Activated T-cell treated with anti-CD3 and anti-CD28 coated beads for 1 hour (primary cell): ENCODE measurements at regions not wholly inside any gene's neighbourhood (a gene's known extent, or its start where the extent isn't known, plus 50 kb on each side); places are given as distances from the start of the nearest gene placed in this dataset.

Experiments
- DNase-seq: peaks from one replicate; pipeline ENCODE4 v3.0.0-alpha.2; 2020; ENCODE audit warnings: low read depth

DNA sequence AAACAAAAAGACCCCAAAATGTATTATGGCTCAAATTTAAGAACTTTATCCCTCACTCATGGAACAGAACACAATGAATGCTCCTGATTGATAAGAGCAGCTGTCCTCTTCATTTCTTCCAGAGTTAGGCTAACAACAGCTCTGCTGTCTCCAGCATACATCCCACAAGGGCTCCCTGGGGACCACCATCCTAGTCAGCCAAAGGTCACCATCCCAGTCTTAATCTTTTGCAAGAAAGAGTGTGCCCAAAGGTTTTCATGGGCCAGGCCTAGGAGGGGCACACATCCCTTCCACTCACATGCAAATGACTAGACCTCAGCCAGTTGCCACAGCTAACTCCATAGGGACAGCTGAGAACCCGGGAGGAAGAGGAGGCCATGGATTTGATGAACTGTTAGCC is 555.3 kb downstream of the BUD13 start:
- DNase-seq = no peak

- DNase-seq = no peak
Observed at GRCh38 chr11:116217006-116217405, 555.8 kb downstream of the BUD13 start.

DNA sequence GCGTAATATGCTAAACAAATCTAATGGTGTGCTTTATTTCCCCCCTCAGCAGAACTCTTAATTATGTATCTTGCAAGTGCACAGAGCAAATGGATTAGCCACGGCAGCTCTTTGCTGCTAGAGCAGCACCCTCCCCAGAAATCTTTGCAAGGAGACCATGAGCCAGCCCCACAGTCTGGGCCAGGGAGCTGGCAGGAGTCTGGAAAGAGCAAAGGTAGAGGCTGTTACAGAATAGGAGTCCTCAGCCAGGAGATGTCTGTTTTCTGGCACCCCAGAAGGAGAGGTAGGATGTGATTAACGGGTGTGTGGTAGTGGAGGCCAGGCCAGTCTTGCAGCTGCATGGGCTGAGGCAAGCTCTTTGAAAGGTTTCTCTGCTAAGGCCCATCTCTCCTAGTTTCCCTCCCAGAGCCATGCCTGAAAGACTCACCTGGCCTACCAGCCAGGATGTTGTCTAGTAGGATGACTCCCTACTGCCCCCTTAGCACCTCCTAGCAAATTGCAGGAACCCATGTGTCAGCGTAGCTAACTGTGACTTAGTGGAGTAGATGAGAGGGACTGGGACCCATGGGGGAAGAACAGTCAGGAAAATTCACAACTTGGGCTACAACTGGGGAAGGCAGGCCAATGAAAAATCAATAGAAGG is 557.2 kb downstream of the BUD13 start:
- no peak for DNase-seq

DNA sequence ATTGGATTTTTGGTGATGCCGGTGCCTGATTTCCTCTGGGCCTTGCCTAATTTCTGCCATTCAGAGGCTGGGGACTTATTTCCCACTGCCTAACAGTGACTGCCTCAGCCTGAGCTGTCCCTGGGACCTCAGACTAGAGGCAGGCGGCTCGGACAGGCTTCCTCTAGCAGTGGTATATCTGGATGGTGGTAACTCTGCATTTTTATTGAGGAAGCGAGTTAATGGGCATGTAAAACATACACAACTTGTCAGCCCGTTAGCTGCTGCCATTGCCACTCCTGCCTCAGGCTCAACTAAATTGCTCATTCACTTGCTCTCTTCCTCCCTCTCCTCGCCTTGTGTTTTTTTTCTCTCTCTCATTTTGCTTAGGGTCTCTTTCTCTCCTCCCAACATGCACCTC is 561.6 kb downstream of the BUD13 start:
- DNase-seq = no peak

GRCh38 chr11:116210663-116211062 is 562.1 kb downstream of the BUD13 start:
- no peak for DNase-seq

- DNase-seq = no peak
Observed at GRCh38 chr11:116209255-116209654, 563.5 kb downstream of the BUD13 start.

DNA sequence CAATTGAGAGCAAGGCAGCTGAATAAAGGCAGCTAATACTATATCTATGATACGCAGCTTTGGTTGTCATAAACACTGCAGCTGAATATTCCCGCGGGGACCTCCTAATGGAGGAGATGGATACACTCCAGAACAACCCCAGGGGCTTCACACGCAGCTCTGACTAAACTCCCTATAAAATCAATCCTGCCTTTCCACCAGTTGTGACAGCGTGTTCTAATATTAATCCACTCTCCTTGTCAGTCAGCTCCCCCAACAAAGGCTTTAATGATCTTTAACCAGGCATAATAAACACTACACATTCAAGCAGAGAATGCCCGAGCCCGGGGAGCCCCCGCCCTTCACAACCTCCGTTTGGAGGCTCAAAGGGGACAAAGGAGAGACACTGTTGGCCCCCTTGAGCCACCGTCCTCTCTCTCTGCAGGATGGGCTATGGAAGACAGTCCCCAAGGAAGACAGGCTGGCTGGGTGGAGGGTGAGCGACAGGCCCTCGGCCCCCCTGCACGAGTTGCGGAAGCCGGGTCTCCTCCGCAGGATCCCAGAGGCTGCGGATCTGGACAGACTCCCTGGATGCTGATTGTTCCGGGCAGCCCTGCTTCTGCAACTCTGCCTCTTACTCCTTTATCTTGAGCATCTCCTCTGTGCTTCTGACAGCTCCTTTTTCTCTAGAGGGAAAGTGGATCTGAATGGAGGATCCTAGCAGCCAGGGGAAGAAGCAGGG is 565.2 kb downstream of the BUD13 start:
- no peak for DNase-seq

- no peak for DNase-seq
Observed at GRCh38 chr11:116207019-116207418, 565.8 kb downstream of the BUD13 start.

DNA sequence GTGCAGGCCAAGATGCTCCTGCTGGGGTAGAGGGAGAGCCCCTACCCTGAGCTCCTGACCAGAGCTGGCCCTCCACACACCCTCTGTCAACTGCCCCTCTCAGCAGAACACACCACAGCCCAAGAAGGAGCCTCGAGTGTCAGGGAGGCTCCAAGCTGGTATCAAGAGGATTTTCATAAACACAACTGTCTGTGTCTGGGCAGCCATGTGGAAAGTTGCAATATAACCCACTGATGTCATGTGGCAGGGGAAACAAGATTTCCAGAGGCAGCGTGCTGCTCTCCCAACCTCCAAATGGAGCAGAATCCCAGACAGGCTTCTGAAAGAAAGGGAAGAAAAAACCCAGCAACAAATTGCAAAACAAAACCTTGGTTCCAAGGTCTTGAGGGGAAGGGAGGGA is 569.9 kb downstream of the BUD13 start:
- no peak for DNase-seq

DNA sequence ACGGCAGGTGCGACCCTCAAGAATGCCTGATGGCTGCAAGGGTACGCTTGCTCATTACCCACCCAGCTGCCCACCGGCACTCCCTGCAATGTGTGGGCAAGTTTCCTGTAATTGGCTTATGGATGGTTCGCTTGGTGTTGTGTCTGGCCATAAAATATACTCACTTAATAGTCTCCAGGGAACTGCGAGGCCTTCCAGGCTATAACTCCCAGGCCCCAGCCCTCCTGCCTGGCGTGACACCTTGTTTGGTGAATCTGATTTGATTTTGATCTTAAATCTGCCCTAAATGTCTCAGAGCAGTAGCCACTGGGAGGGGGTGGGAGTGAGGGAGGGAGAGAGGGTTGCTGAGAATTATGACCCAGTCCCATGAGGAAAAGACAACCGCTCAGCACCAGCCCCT is 572.2 kb downstream of the BUD13 start:
- DNase-seq = no peak

- no peak for DNase-seq
Observed at GRCh38 chr11:116199182-116199581, 573.6 kb downstream of the BUD13 start.

- no peak for DNase-seq
Observed at GRCh38 chr11:116194156-116194904, 578.5 kb downstream of the BUD13 start.

DNA sequence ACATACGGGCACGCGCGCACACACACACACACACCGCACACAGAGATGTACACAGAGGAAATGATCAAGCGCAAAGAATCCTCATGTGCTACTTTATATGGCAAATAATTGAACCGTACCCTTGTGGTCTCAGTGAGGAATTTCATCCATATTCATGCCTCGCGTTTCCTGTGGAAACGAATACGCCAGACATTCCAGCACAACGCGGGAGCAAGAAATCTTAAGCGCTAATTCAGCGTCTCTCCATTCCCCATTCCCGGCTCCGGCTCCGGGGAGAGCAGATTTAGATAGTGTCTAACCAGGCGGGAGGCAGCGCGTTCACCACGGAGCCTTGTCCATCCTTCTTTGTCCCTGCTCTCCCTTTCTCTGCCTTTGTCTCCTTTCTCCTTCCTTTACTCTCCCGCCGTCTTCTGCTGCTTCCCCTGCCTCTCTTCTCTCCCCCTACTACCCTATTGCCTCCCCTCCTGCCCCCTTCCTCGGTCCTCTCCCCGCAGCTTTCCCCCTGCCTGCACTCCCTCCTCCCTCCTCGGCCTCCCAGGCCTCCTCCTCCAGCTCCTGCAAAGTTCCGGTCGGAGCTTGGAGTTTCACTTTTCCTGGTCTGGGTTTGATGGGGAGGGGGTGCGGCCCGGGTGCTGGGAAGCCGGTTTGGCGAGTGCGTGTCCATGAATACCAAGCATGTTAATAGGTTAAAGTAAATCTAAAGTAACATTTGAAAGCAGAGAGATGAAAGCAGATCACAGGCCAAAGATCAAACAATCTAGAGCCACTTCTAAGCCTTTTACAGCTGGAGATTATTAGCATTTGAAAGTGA is 579.3 kb downstream of the BUD13 start:
- DNase-seq = no peak

GRCh38 chr11:116192509-116193210 is 580.1 kb downstream of the BUD13 start:
- DNase-seq = no peak

- no peak for DNase-seq
Observed at GRCh38 chr11:116190861-116191260, 581.9 kb downstream of the BUD13 start.

DNA sequence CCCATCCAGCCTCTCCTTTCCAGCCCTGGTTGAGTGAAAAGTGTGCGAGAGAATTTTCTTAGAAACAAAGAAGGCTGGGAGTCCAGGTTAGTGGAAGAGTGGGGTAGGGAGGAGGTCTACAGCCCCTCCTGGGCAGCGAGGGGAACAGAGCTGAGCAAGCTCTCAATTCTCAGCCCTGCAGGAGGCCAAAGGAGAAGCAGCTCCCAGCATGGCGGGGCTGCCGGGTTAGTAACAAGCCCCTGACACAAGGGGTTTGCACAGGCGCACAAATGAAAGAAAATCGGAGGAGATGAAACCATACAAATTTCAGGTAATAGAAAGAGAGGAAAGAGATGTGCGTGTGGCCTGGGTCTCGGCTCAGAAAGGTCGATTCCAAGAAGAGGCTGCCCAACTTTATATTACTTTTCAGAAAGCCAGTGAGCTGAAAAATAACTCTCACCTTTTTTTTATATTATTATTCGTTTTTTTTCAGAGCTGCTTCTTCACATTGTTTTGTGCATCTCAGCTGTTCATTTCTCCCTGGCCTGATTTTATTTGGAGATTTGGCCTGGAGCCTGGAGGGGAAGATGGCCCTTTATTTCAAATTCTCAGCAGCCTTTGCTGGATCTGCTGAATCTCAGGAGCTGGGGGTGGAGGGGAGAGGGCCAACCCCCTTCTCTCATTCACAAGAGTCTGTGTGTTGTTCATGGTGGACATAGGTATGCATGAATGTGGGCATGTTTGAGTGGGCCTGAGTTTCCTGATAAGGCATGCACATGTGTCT is 583.2 kb downstream of the BUD13 start:
- DNase-seq = no peak

GRCh38 chr11:116188350-116188749 is 584.4 kb downstream of the BUD13 start:
- DNase-seq = no peak

DNA sequence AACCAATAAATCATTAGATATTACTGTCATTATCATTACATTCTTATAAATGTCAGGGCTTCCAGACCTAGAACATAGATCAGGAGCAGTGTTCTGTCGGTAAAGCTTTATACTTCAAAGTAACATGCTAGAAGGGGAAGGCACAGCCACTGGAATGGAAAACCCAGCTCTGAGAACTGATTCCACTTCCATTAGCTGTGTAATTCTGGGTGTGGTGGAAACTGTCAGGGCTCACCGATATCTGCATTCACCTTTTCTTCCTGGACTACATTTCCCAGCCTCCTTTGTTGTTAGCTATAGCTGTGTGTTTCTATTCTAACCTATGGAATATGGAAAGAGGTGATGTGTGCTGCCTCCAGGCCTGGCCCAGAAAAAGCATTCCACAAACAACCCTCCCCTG is 585.8 kb downstream of the BUD13 start:
- no peak for DNase-seq

- no peak for DNase-seq
Observed at GRCh38 chr11:116185551-116185950, 587.2 kb downstream of the BUD13 start.

GRCh38 chr11:116184763-116185162 is 588.0 kb downstream of the BUD13 start:
- no peak for DNase-seq

- DNase-seq = no peak
Observed at GRCh38 chr11:116182356-116182966, 590.3 kb downstream of the BUD13 start.
